GM12864 (cell line): ENCODE measurements at regions not wholly inside any gene's neighbourhood (a gene's known extent, or its start where the extent isn't known, plus 50 kb on each side); places are given as distances from the start of the nearest gene placed in this dataset.

Experiments used
- DNase-seq: peaks from one replicate; pipeline ENCODE4 v3.0.0-alpha.2; 2011; ENCODE audit warnings: low read depth
- H3K4me3 ChIP-seq: 2 replicates; pipeline ENCODE4 v1.5.1; 2011; ENCODE audit warnings: mild to moderate bottlenecking, low read depth, low read length, control low read depth
- CTCF ChIP-seq: IDR thresholded peaks from 2 replicates; pipeline ENCODE4 v1.5.1; 2011; ENCODE audit warnings: low read depth, mild to moderate bottlenecking, moderate library complexity, low read length, control low read depth, inconsistent platforms; ENCODE audit errors: missing control alignments

- no peak for DNase-seq
- H3K4me3 ChIP-seq = no peak overlapping the region
- no peak for TF ChIP-seq CTCF
Observed at GRCh38 chr12:97659117-97659880, 196.7 kb downstream of the RMST start.

- DNase-seq = no peak
- no peak for TF ChIP-seq CTCF
- no peak overlapping the region for H3K4me3 ChIP-seq
Observed at GRCh38 chr12:97666263-97666662, 203.7 kb downstream of the RMST start.

- no peak overlapping the region for H3K4me3 ChIP-seq
- TF ChIP-seq CTCF = no peak
- DNase-seq = no peak
Observed at GRCh38 chr12:97672870-97673269, 210.3 kb downstream of the RMST start.

GRCh38 chr12:97680751-97681150, 218.1 kb downstream of the RMST start:
- no peak for DNase-seq
- no peak for TF ChIP-seq CTCF
- H3K4me3 ChIP-seq = no peak overlapping the region

GRCh38 chr12:97681612-97682504, 219.3 kb downstream of the RMST start:
- peak; percentile 36 for DNase-seq
- TF ChIP-seq CTCF = no peak
- no peak overlapping the region for H3K4me3 ChIP-seq

GRCh38 chr12:97685360-97685759, 222.8 kb downstream of the RMST start:
- no peak for DNase-seq
- H3K4me3 ChIP-seq = no peak overlapping the region

More at GRCh38 chr12:97685360-97685759, 222.8 kb downstream of the RMST start:
- TF ChIP-seq CTCF = no peak
